ENCODE measurements at regions not wholly inside any gene's neighbourhood (a gene's known extent, or its start where the extent isn't known, plus 50 kb on each side); places are given as distances from the start of the nearest gene placed in this dataset.

GRCh38 chr11:95699631-95700470, 89.7 kb downstream of the FAM76B start:
- peak overlapping the region; percentile 89 for H3K27ac Mint-ChIP-seq
- peaks cover 18% of the 10 kb centered on the region for H3K36me3 Mint-ChIP-seq (ENCODE audit: low read depth)
- peaks cover 54% of the 10 kb centered on the region for H3K4me1 Mint-ChIP-seq (ENCODE audit: low read depth)
- H3K4me3 Mint-ChIP-seq = peak overlapping the region; percentile 64
- no peaks in the 10 kb centered on the region for H3K9me3 Mint-ChIP-seq
- no peaks in the 10 kb centered on the region for H3K27me3 Mint-ChIP-seq (ENCODE audit: low read depth)

GRCh38 chr11:95698676-95699557, 90.7 kb downstream of the FAM76B start:
- peaks cover 54% of the 10 kb centered on the region for H3K4me1 Mint-ChIP-seq (ENCODE audit: low read depth)
- no peaks in the 10 kb centered on the region for H3K27me3 Mint-ChIP-seq (ENCODE audit: low read depth)
- H3K27ac Mint-ChIP-seq = peak overlapping the region; percentile 89
- peaks cover 18% of the 10 kb centered on the region for H3K36me3 Mint-ChIP-seq (ENCODE audit: low read depth)
- peak overlapping the region; percentile 63 for H3K4me3 Mint-ChIP-seq
- peaks cover 3% of the 10 kb centered on the region for H3K9me3 Mint-ChIP-seq

DNA sequence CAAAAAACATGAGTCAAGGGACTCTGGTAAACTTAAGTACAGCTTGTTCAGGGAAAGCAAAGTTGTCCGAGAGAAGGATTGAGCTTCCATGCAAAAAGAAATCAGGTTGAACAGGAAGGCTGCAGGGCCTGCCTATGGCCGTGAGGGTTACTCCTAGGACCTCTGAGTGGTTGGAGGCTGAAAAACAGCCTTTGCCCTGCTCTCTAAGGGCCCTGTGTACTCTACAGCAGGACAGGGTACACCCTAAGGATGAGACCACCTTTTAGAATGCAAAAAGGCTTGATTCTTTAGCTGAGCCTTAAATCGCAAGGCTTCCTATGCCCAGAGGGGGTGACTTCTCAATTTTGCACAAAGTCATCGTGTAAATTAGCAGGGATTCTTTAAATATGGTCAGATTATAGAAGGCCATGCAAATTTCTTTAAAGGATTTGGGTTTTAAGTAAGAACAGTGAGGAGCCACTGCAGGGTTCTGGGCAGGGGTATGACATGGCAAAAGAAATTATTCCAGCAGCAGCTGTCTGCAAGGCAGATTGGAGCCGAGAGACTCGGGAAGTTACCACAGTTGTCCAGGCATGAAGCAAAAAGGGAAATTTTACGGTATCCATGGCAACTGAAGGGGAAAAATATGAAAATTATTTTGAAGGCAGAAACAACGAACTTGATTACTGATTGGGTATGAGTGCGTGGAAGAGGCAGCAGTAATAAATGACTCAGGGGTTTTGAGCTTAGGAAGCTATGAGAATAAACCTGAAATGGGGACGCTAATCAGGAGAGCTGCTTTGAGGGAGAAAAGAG, 91.8 kb downstream of the FAM76B start:
- H3K27ac Mint-ChIP-seq = peak overlapping the region; percentile 43
- no peaks in the 10 kb centered on the region for H3K27me3 Mint-ChIP-seq (ENCODE audit: low read depth)
- peaks cover 56% of the 10 kb centered on the region for H3K4me1 Mint-ChIP-seq (ENCODE audit: low read depth)
- no peak overlapping the region for H3K4me3 Mint-ChIP-seq
- H3K36me3 Mint-ChIP-seq (ENCODE audit: low read depth) = peaks cover 20% of the 10 kb centered on the region
- peaks cover 3% of the 10 kb centered on the region for H3K9me3 Mint-ChIP-seq

- H3K4me1 Mint-ChIP-seq (ENCODE audit: low read depth) = peaks cover 42% of the 10 kb centered on the region
- H3K27ac Mint-ChIP-seq = no peak overlapping the region
- H3K36me3 Mint-ChIP-seq (ENCODE audit: low read depth) = peaks cover 20% of the 10 kb centered on the region
- no peaks in the 10 kb centered on the region for H3K27me3 Mint-ChIP-seq (ENCODE audit: low read depth)
- peaks cover 3% of the 10 kb centered on the region for H3K9me3 Mint-ChIP-seq
- H3K4me3 Mint-ChIP-seq = no peak overlapping the region
These were observed 94.4 kb downstream of the FAM76B start for GRCh38 chr11:95695181-95695580.

DNA sequence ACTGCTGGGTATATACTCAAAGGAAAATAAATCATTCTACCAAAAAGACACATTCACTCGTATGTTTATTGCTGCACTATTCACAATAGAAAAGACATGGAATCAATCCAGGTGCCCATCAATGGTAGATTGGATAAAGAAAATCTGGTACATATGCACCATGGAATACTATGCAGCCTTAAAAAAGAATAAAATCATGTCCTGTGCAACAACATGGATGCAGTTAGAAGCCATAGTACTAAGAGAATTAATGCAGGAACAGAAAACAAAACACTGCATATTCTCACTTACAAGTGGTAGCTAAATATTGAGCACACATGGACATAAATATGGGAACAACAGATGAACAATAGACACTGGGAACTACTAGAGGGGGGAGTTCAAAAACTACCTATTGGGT, 96.3 kb downstream of the FAM76B start:
- H3K4me3 Mint-ChIP-seq = no peak overlapping the region
- H3K4me1 Mint-ChIP-seq (ENCODE audit: low read depth) = peaks cover 24% of the 10 kb centered on the region
- H3K36me3 Mint-ChIP-seq (ENCODE audit: low read depth) = peaks cover 20% of the 10 kb centered on the region
- H3K9me3 Mint-ChIP-seq = peaks cover 3% of the 10 kb centered on the region
- no peak overlapping the region for H3K27ac Mint-ChIP-seq
- no peaks in the 10 kb centered on the region for H3K27me3 Mint-ChIP-seq (ENCODE audit: low read depth)

GRCh38 chr11:95692526-95693260, 96.9 kb downstream of the FAM76B start:
- peaks cover 24% of the 10 kb centered on the region for H3K4me1 Mint-ChIP-seq (ENCODE audit: low read depth)
- no peak overlapping the region for H3K27ac Mint-ChIP-seq

DNA sequence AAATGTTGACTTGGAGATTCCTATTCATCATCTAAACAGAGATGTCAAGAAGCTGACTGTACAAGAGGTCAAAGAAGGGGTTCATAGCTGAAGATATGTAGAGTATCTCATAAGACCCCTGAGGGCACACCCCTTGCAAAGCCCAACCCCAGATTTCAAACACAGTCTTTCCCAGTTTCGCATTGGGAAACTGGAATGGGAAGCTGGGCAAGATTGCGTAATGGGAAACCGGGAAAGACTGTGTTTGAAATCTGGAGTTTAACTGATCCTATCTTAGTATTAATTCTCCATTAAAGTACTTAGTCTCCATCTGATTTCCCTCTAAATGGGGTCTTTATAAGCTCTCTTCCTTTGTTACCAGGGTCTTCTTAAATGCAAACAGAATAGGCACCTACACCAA, 99.5 kb downstream of the FAM76B start:
- Mint-ChIP-seq H3K9me3 (peaks cover 10% of the 10 kb centered on the region), H3K4me3 (no peak overlapping the region), H3K27ac (no peak overlapping the region), H3K27me3 (ENCODE audit: low read depth) (no peaks in the 10 kb centered on the region), H3K4me1 (ENCODE audit: low read depth) (peaks cover 15% of the 10 kb centered on the region), H3K36me3 (ENCODE audit: low read depth) (peaks cover 7% of the 10 kb centered on the region)

More at GRCh38 chr11:95692526-95693260, 96.9 kb downstream of the FAM76B start:
- peaks cover 16% of the 10 kb centered on the region for H3K36me3 Mint-ChIP-seq (ENCODE audit: low read depth)
- H3K27me3 Mint-ChIP-seq (ENCODE audit: low read depth) = no peaks in the 10 kb centered on the region
- H3K4me3 Mint-ChIP-seq = no peak overlapping the region
- H3K9me3 Mint-ChIP-seq = peaks cover 8% of the 10 kb centered on the region

DNA sequence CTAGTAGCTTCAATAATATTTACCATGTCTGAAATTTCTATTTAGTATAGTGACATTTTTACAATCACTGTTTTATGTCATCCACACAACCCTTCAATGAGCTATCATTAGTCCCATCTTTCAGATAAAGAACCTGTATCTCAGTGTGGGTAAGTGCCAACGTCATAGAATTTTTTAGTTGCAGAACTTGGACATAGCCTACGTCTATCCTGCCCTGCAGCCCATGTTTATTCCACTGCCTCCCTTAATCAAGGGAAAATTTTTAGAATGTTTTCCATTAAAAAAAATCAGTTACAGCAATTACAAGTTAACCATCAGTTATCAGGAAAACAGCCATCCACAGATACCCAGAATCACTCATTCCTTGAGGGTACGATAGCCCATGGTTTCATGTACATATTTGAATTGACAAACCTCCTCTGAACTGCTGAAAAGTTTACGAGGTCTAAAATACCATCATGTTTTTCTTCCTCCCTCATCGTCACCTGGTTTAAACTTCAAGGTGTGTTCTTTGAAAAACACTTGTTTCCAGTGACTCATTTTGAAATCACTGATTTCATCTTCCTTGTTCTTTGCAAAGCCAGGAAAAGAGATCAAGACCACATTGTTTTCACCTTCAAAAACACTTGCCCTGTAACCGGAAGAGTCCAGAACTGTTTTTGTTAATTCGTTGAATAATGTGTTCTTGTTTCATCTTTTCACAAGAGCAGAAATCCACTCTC, 100.9 kb downstream of the FAM76B start:
- no peak overlapping the region for H3K4me3 Mint-ChIP-seq
- H3K36me3 Mint-ChIP-seq (ENCODE audit: low read depth) = peaks cover 11% of the 10 kb centered on the region
- no peaks in the 10 kb centered on the region for H3K27me3 Mint-ChIP-seq (ENCODE audit: low read depth)
- peaks cover 22% of the 10 kb centered on the region for H3K4me1 Mint-ChIP-seq (ENCODE audit: low read depth)
- H3K9me3 Mint-ChIP-seq = peaks cover 7% of the 10 kb centered on the region
- no peak overlapping the region for H3K27ac Mint-ChIP-seq

- Mint-ChIP-seq H3K27me3 (ENCODE audit: low read depth) (no peaks in the 10 kb centered on the region), H3K27ac (peak overlapping the region; percentile 62), H3K36me3 (ENCODE audit: low read depth) (peaks cover 11% of the 10 kb centered on the region), H3K4me3 (no peak overlapping the region), H3K4me1 (ENCODE audit: low read depth) (peaks cover 27% of the 10 kb centered on the region), H3K9me3 (peaks cover 7% of the 10 kb centered on the region)
These were observed 101.6 kb downstream of the FAM76B start for GRCh38 chr11:95688015-95688414.

- Mint-ChIP-seq H3K9me3 (peaks cover 7% of the 10 kb centered on the region), H3K36me3 (ENCODE audit: low read depth) (peaks cover 10% of the 10 kb centered on the region), H3K4me1 (ENCODE audit: low read depth) (peaks cover 45% of the 10 kb centered on the region), H3K27me3 (ENCODE audit: low read depth) (no peaks in the 10 kb centered on the region), H3K27ac (no peak overlapping the region), H3K4me3 (no peak overlapping the region)
These were observed 103.3 kb downstream of the FAM76B start for GRCh38 chr11:95686265-95686664.

DNA sequence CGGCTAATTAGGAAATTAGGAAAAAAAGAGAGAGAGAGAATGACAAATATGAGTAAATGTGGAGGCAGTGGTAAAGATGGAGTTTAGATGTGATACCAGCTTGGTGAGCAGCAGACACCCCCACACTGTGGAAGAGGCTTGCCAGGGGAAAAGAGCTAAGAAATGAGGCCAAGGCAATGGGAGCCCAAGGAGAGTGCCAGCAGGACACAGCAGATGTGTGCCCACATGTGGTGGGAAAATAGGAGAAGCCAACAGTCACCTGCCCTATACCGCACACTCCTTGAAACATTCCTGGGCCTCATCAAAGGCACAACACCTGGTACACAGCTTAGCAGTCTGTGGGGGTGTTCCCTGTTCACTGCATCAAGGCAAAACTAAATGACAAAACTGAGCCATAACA, 104.9 kb downstream of the FAM76B start:
- Mint-ChIP-seq H3K27ac (peak overlapping the region; percentile 18), H3K36me3 (ENCODE audit: low read depth) (peaks cover 10% of the 10 kb centered on the region), H3K9me3 (peaks cover 7% of the 10 kb centered on the region), H3K27me3 (ENCODE audit: low read depth) (no peaks in the 10 kb centered on the region), H3K4me1 (ENCODE audit: low read depth) (peaks cover 59% of the 10 kb centered on the region), H3K4me3 (no peak overlapping the region)

DNA sequence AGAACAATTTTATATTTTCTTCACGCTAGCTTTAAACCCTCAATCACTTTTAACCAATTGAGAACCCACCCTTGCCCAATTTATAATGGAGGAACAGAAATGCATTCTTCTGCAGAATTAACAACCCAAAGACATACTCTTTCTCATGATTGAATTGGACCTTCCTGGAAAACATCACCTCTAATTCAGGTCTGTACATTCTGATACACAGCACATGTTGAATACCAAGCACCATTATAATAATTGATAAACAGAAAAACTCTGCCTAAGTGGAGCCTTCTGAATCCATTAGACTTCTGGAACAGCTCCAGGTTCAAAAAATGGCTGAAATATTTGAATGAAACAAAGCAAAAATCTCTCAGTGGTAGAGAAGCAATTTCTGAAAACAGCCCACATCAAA, 105.4 kb downstream of the FAM76B start:
- Mint-ChIP-seq H3K4me3 (no peak overlapping the region), H3K27me3 (ENCODE audit: low read depth) (no peaks in the 10 kb centered on the region), H3K36me3 (ENCODE audit: low read depth) (peaks cover 10% of the 10 kb centered on the region), H3K27ac (no peak overlapping the region), H3K4me1 (ENCODE audit: low read depth) (peaks cover 62% of the 10 kb centered on the region), H3K9me3 (peaks cover 7% of the 10 kb centered on the region)

DNA sequence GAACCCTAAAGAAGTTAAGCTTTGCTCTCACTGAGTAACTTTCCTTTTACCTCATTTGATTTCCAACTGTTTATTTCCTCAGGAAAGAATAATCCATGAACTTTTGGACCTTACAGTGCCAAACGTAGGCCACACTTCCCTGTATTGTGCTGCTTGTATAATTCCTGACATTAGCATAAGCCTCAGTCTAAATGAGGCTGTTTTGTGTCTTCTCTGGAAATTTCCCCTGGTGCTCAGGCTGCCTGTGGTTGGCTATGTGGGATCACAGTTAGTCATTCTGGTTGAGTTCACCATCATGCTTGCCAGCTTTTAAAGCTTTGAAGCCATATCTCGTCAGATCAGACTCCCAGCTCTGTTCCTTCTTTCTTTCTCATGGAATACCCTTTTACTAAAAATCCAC, 107.0 kb downstream of the FAM76B start:
- Mint-ChIP-seq H3K9me3 (peaks cover under 1% of the 10 kb centered on the region), H3K27ac (peak overlapping the region; percentile 7), H3K4me3 (peak overlapping the region; percentile 25), H3K27me3 (ENCODE audit: low read depth) (no peaks in the 10 kb centered on the region), H3K36me3 (ENCODE audit: low read depth) (peaks cover 8% of the 10 kb centered on the region), H3K4me1 (ENCODE audit: low read depth) (peaks cover 57% of the 10 kb centered on the region)

Data from T-helper 1 cell treated with Interleukin-12 subunit alpha and Interleukin-12 subunit beta and Interleukin-4 antibody, amounts not matched to agents 30 μg/mL and 1 μg/mL, for 36 hours (primary cell).